GM21447 (cell line): ENCODE measurements at regions not wholly inside any gene's neighbourhood (a gene's known extent, or its start where the extent isn't known, plus 50 kb on each side); places are given as distances from the start of the nearest gene placed in this dataset.

Experiments
- ATAC-seq: cut with Tn5 transposase; IDR thresholded peaks from one replicate; pipeline ENCODE4 v1.9.1; 2021; ENCODE audit not compliant: unreplicated experiment

DNA sequence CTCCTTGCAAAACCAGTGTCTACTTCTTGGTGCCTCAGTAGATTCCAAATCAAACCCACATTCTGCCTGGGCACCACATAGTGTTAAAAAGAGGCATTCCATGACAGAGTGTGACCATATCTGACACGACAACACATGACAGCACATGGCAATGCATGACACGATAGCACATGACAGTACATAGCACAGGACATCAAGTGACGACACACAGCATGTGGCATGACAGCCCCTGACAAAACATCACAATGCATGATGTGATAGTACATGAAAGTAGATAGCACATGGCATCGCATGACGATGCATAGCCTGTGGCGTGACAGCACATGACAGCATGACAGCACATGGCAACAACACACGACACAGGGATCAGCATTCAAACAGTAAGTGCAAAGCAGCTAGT lies 845.9 kb upstream of the SALL3 start:
- no peak for ATAC-seq

DNA sequence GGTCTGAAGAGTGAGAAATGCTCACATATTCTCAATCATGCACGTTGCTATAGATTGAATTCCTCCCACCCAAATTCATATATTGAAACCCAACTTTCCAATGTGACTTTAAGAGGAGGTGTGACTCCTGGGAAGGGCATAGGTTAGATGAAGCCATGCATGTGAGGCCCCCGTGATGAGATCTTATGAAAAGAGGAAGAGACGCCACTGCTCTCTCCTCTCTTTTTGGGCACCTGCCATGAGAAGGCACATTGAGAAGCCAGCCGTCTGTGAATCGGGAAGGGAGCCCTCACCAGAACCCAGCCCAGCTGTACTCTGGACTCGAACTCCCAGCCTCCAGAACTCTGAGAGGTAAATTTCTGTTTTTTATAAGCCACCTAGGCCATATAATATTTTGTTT lies 842.6 kb upstream of the SALL3 start:
- no peak for ATAC-seq

DNA sequence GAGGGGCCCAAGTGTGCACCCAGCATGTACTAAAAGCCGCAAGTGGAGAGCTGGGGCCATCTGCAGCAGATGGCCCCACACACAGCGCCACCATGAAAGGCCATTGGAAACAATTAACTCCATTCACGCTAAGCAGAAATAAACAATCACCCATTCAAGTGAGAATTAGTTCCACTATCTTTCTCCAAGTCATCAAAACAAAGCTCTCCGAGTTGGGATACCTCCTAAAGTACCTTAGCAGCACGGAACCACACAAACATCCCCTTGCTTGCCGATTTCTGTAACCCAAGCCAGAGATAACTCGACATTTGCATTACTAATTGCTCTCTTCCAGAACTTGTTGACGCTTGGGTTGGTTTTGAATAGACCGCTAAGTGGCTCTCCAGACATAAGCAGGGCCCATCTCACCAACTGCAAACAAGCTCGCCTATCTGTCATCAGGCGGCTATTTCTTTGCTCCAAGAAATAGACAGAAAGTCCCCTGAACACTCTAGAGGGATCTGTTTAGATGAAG lies 840.6 kb upstream of the SALL3 start:
- ATAC-seq, result no peak

DNA sequence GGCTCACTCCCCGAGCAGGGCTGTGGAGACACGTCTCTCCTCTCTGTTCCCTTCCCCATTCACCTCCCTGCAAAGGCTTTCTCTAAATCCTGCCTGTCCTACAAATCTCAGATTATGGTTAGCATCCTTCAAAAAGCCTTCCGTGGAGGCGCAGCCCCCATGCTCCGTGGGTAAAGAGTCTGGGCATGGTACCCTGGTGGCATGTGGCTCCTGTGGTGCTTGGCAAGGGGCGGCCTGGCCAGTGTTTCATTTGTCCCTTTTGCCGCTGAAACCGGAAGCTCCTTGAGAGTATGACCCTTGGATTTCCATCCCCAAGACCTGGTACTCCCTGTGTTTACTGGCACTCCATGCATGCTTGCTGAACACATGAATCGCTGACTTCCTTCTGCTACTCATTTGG lies 839.3 kb upstream of the SALL3 start:
- ATAC-seq, result no peak

DNA sequence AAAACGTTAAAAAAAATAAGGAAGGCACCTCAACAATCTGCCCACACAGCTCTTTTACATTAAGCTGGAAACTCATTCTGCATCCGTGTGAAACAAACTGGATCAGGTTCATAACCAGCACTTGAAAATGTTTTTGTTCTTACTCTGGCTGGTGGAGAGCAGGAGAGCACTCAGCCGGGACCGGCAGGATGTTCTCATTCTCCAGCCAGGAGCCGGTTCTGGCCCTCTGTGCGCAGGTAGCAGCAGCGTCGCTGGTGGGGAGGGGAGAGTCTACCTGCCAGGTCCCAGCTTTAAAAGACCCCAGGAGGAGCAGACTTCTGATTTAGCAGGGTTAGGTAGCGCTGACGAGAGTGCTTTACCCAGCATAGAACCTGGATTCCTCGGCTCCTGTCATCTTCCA lies 834.9 kb upstream of the SALL3 start:
- no peak for ATAC-seq

DNA sequence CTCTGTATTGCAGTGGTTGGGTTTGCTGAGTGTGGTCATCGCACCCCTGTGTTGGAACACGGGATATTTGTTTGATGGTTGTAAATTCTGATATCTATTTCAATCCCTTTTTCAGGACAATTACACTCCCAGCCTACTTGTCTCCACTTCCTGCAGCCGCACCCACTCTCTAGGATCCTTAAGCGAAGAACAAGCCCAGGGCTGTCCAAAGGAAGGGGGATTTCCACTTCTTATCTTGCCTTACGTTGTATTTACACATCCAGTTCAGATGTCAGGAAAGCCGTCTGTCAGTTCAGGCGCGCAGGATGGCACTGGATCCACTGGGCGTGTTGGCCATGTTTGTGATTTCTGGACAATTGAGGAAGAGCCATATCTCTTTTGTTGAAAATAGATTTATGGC lies 834.5 kb upstream of the SALL3 start:
- no peak for ATAC-seq

DNA sequence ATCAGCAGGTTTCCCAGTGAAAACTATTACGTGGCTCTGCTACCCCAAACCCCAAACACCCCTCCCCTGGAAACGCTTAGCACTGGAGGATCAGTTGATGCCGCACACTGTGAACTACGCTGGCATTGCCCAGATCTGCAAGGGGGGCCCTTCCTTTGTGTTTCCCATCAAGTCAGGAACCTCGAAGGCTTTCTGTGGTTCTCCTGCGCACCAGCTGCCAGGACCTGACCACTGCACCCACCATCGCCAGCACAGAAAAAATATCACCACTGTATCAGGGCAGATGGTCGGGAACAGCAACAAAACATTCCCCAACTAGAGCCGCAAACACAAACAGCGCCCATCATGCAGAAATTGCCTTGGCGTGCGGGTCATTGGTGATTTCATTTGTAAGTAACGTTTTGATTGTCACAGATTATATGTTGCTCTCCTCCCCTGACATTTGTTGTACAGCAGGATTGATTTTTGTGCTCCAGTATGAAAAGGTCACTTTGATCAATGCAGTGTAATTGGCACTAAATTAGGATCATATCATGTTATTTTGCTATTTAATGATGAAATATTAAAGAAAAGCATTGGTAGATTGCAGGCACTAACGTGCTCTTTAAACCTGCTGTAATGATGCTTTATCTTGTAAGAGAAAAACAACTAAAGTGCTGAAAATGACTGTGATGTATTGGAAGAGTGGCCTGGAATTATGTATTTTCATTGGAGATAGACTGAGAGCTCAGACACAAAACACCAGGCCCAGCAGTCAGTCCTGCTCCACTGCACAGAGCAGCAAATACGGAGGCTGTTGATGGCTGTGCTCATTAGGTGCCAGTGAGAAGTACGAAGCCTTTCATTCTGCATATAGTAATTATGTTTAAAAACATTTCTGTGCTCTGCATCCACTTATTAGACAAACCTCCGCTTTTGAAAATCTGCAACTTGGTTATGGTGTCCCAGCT lies 833.2 kb upstream of the SALL3 start:
- ATAC-seq, result no peak

DNA sequence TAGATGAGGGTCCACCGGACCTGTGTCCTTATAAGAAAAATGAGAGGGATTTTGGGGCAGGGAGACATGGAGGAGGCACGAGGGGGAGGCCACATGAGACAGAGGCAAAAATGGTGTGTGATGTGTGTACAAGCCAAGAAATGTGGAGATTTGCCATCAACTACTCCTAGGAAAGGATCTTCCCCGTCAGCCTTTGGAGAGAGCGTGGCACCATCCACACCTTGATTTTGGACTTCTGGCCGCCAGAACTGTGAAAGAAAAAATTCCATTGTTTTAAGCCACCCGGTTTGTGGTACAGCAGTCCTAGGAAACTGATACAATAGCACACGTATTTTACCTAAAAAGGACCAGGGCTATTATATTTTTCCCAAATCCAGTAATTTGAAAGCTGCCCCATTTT lies 829.0 kb upstream of the SALL3 start:
- ATAC-seq, result no peak

DNA sequence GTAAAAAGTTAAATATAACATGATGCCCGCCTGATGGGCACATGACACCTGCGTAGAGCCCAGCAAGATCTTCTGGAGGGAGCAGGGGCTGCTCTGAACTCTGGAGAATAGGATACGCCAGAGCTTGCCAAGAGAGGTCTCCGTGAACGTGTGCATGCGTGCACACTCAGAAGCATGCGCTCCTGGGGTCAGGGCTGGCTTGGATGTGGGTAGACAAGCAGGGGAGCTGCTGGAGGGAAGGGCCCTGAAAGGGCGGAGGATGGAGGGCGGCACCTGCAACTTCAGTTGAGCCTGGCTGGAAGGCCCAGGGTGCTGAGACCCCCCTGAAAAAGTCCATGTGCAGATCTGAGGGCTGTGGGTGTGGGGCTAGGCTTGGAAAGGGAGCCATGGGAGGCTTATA lies 828.4 kb upstream of the SALL3 start:
- ATAC-seq, result no peak

DNA sequence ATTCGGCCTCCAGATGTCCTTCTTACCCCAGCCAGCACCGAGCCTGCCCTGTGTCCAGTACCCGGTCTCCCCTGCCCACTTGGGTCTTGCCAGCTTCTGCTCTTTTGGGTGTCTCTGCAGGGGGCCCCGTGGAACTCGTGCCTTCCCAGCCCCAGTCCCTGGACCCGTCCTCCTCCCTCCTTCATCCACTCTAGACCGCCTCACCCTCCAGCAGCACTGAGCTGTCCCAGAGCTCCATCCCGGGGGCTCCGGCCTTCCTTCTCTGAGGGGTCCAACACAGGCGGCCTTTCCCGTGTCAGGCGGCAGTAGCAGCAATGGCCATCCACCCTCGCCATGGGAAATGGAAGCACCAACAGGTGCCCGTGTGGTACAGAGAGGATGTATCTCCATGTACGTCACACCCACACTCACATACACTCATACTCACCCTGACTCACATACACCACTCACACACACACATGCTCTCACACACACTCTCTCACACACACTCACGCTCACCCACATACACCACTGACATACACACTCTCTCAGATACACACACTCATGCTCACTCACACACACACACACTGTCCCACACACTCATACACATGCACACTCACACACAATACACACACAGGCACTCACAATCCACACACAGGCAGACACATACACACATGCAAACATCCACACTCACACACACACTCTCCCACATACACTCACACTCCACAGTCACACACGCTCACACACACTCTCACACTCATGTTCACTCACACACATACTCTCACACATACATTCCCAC lies 827.5 kb upstream of the SALL3 start:
- ATAC-seq, result no peak

DNA sequence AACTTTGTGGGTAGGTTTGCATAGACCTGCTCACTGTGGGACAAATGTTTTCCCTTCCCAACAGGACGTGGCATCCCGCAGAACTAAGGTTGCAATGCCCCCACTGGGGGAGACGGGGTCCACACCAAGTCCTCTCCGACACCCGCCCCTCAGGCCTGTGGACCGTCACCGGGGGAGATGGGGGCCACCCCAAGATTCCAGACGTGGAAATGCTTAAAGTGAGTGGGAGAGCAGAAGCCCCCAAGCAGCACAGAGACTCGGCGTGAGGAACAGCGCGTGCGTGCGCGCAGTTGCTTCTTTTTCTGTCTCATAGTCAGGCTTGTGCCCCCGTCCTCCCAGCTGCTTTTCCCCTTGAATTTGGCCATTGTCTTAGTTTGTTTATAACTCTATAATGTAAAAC lies 826.3 kb upstream of the SALL3 start:
- ATAC-seq, result no peak

DNA sequence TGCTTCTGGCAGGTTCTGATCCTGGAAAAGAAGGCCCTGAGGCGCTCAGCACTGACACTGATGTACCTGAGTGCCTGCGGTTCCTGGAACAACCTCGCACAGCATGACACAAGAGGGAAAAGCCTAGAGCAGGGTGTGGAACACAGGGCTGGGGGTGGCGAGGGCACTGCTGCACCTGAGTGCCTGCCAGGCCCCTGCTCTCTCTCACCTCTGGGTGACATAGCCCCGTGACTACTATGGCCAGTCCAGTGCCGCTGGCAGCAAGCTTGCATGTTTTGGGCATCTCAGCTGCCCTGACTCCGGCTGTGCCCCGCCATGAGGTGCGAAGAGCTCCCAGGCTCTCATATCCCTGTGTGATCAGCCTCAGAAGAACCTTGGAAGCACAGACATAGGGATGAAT lies 825.2 kb upstream of the SALL3 start:
- ATAC-seq, result no peak

DNA sequence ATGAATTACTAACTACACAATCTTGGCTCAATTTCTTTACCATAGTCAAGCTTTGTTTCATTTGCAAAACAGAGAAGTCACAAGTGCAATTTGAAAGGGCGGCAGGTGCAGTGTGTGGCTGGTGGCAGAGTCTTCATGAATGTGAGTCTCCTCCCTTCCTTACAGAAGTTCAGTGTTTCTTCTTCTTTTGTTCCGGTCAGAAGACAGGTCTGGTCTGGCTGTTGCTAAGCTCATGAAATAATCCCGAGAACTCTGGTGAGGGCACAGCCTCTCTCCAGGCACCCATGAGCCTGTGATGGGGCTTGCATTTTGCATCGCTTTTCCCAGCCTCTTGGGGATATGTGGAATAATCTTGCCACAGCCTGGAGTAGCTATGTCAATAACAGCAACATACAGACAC lies 824.8 kb upstream of the SALL3 start:
- no peak for ATAC-seq

DNA sequence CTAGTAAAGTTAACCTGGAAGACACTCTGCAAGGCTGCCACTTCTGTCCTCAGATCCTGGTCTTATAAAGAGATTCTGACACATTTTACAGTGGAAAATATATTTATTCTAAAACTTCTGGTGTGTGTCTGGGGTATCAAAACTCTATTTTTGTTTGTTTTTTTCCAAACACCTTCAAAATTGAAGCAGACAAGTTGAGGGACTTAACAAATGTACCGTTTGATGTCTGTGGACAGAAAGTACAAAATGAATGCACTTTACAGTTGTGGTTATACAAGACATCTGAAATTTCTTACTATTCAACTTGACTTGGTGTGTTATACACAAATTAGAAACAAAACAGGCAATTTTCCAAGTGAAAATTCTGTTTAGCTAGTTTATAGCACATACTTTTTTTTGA lies 823.2 kb upstream of the SALL3 start:
- no peak for ATAC-seq

DNA sequence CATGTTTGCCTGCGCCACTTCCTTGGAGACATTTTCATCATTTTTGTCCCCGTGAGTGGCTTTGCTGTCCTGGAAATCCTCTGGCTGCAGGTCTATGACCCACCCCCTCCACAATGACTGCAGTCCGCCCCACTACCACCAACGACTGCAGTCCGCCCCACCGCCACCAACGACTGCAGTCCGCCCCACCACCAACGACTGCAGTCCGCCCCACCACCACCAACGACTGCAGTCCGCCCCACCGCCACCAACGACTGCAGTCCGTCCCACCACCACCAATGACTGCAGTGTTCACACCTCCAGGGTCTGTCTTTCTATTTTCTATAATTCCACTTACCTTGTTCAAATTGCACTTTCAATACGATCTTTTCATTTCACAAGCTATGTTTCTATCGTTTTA lies 820.7 kb upstream of the SALL3 start:
- no peak for ATAC-seq

DNA sequence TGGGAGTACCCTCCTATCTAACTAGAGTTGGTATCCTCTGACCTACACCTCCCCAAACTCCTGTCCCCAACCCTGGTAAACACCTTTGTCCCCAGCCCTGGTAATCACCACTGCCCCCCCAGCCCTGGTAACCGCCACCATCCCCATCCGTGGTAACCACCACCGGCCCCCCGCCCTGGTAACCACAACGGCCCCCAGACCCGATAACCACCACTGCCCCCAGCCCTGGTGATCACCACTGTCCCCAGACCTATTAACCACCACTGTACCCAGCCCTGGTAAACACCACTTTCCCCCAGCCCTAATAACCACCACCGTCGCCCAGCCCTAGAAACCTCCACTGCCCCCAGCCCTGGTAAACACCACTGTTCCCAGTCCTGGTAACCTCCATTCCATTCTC lies 820.2 kb upstream of the SALL3 start:
- ATAC-seq, result no peak

DNA sequence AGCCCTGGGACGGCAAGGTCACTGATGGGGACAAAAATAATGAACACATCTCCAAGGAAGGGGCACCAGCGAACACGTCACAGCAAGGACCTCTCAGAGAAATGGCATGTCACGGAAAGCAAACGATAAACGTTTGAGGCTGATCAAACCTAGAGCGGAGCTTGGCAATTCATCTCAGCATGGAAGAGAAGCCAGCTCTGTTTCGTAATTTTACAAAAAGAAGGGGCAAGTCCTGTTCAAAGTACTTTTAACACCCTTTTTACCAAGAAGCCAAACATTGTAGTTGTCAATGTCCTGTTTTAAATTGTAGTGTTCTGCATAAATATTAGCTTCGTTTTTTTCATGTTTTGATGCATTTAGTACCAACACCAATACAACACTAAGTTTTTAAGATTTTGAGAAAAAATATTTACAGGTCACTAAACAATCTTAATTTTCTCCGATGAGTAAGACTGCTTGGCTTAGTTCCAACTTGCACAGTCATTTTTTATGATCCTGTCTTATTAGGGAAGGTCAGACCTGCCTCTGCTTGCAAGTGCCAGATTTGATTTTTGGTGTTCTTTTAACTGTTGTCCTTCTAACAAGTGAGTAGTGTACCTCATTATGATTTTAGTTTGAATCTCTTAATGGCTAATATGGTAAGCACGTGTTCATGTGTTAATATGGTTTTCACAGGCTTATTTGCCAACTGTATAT lies 818.5 kb upstream of the SALL3 start:
- no peak for ATAC-seq

DNA sequence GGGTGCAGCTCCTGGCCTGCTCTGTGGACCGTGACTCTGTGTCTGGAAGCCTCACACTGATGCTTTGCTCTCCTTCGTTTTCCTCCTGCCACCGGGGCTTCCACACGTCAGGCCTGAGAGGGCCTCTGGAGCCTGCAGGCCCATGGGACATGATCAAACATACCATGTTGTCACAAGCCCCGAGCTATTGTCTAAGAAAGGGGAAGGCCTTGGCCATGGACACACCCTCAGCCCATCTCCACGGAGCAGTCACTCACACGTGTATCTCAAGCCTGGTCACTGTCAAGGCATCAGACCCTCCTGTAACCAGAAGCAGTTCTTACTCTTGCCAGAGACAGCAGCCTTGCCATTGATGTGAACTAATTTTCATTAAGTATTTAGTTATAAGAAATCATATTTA lies 814.1 kb upstream of the SALL3 start:
- ATAC-seq, result no peak

DNA sequence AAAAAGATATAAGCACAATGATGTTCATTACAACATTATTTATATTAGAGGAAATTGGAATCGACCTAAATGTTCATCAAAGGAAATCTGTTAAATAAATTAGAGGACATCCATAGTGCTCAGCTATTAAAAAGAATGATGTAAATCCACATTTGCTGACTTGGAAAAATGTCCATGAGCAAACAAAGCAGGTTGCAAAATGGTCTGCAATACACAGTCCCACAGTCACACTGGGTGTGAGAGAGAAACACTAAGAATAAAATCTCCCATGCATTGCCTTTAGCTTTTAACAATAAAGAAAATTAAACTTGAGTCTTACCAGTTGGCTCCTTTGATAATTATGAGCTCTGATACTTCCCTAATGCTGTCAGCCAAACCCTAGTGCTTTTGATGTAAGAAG lies 811.1 kb upstream of the SALL3 start:
- no peak for ATAC-seq

DNA sequence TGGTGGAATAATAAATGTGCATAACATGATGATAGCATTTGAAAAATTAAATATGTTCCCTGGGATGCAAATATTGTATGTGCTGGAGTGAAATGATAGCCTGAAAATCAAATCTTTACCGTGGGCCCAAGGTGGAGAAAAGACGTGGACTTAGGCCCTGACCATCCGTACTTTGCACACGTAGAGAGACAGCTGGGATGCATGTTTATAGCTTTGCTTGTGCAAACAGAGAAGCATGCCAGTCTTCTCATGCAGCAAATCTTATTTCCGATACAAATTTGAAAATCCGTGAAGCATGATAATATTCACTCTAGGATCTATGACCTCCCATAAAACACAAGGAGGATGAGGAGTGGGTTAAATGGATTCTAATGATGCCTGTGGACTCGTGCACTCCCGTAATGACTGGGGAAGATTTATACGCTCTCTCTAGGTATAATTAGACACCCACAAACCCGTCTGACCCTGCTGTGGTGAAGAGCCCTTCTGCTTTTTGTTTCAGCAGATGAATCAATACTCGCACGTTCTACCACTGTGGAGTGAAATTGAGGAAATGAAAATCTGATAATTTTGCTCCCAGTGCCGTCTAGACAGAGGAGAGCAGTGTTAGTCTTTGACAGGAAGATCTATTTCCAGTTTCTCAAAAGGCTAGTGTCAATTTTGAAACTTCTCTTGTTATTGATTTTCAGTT lies 810.3 kb upstream of the SALL3 start:
- no peak for ATAC-seq

DNA sequence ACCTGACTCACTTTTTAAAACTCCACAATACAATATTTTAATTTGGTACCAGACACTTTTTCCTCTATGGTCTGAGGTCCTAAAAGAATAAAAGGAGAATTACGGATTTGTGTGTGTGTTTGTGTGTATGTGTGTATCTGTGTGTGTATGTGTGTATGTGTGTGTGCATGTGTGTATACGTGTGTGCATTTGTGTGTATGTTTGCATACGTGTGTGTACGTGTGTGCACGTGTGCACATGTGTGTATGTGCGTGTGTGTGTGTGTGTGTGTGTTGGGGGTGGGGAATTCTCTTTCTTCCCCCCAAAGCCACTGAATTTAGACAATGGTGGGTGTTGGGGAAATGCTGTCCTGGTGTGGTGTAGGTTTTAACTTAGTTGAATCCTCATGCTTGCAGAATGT lies 807.7 kb upstream of the SALL3 start:
- no peak for ATAC-seq
